NB4 (cell line): ENCODE measurements at regions not wholly inside any gene's neighbourhood (a gene's known extent, or its start where the extent isn't known, plus 50 kb on each side); places are given as distances from the start of the nearest gene placed in this dataset.

Experiments used
- POLR2A ChIP-seq: IDR thresholded peaks from 2 replicates; pipeline ENCODE4 v1.6.1; 2011; ENCODE audit warnings: mild to moderate bottlenecking; ENCODE audit not compliant: insufficient read length; ENCODE audit errors: extremely low read depth
- TF ChIP-seq, protein P1 (sequence below): IDR thresholded peaks from one replicate; pipeline ENCODE4 v1.5.1; 2012; ENCODE audit warnings: low read depth, low read length
- TF ChIP-seq, protein P2 (sequence below): IDR thresholded peaks from 2 replicates; pipeline ENCODE4 v1.6.1; 2011; ENCODE audit warnings: low read depth, low read length

DNA sequence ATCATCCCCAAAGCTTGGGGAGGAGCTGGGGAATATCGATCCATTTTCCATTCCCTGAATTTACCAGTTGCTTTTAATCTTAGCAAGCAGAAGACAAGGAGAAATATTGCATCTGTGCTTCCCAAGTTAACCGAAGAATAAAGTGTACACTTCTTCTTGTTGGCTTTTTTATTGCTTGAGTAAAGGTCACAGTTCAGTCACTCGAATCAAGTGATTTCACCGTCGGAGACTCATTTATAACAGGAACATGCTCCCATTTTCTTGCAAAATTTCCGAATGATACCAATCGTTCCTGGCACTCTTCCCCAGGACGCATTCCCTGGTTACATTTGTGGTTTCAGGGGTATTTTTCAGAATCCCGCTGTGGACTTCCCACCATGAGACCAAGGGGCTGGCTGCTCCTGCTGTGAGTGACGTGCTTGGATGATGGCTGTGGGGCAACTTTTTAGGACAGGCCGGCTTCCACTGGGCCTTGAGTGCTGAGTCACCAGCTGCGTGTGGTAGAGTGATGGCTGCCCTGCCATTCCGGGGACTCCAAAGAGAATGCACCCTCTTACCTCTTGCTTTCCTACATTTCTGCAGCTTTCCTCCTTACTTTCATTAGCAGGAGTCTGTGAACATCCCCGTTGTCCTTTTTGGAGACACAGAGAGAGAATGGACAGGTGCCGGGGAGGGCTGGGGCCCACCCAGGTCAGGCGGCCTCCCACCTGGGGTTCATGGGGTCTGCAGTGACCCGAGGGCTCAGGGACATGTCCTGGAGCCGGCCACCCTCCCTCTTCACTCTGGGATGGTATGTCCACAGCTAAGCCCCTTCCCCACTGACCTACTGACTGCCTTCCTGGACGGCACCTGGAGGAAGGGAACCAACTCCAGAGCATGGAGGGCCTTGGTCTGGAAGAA, 60.7 kb upstream of the HDAC4 start:
- TF ChIP-seq, protein P1, sequence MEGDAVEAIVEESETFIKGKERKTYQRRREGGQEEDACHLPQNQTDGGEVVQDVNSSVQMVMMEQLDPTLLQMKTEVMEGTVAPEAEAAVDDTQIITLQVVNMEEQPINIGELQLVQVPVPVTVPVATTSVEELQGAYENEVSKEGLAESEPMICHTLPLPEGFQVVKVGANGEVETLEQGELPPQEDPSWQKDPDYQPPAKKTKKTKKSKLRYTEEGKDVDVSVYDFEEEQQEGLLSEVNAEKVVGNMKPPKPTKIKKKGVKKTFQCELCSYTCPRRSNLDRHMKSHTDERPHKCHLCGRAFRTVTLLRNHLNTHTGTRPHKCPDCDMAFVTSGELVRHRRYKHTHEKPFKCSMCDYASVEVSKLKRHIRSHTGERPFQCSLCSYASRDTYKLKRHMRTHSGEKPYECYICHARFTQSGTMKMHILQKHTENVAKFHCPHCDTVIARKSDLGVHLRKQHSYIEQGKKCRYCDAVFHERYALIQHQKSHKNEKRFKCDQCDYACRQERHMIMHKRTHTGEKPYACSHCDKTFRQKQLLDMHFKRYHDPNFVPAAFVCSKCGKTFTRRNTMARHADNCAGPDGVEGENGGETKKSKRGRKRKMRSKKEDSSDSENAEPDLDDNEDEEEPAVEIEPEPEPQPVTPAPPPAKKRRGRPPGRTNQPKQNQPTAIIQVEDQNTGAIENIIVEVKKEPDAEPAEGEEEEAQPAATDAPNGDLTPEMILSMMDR = no peak
- no peak for TF ChIP-seq POLR2A
- TF ChIP-seq, protein P2, sequence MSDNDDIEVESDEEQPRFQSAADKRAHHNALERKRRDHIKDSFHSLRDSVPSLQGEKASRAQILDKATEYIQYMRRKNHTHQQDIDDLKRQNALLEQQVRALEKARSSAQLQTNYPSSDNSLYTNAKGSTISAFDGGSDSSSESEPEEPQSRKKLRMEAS = no peak
